COLO668 (cell line): ENCODE measurements at regions not wholly inside any gene's neighbourhood (a gene's known extent, or its start where the extent isn't known, plus 50 kb on each side); places are given as distances from the start of the nearest gene placed in this dataset.

Experiments
- DNase-seq: peaks from one replicate; lab custom pipeline; 2025; ENCODE audit not compliant: unreplicated experiment; lab: John Stamatoyannopoulos, UW

- DNase-seq, result no peak
These were observed 238.6 kb upstream of the TMC3 start for GRCh38 chr15:81612631-81613030.

- DNase-seq, result no peak
These were observed 237.7 kb upstream of the TMC3 start for GRCh38 chr15:81611679-81612078.

- DNase-seq, result no peak
These were observed 234.4 kb upstream of the TMC3 start for GRCh38 chr15:81608309-81608829.

GRCh38 chr15:81604713-81605112 is 230.7 kb upstream of the TMC3 start:
- no peak for DNase-seq

- DNase-seq, result no peak
These were observed 222.3 kb upstream of the TMC3 start for GRCh38 chr15:81596159-81596865.

- DNase-seq, result no peak
These were observed 221.7 kb upstream of the TMC3 start for GRCh38 chr15:81595752-81596151.

GRCh38 chr15:81589671-81590070 is 215.7 kb upstream of the TMC3 start:
- no peak for DNase-seq

- DNase-seq, result peak; percentile 71
These were observed 201.6 kb upstream of the TMC3 start for GRCh38 chr15:81575436-81576123.

- peak; percentile 23 for DNase-seq
These were observed 199.2 kb upstream of the TMC3 start for GRCh38 chr15:81573098-81573746.

- no peak for DNase-seq
These were observed 198.2 kb upstream of the TMC3 start for GRCh38 chr15:81572190-81572589.

- no peak for DNase-seq
These were observed 195.5 kb upstream of the TMC3 start for GRCh38 chr15:81569286-81570080.

- no peak for DNase-seq
These were observed 193.9 kb upstream of the TMC3 start for GRCh38 chr15:81567924-81568323.

GRCh38 chr15:81562986-81563385 is 189.0 kb upstream of the TMC3 start:
- DNase-seq, result no peak

GRCh38 chr15:81560405-81560804 is 186.4 kb upstream of the TMC3 start:
- no peak for DNase-seq

GRCh38 chr15:81558056-81558455 is 184.0 kb upstream of the TMC3 start:
- no peak for DNase-seq

- DNase-seq, result no peak
These were observed 181.3 kb upstream of the TMC3 start for GRCh38 chr15:81555346-81555745.

GRCh38 chr15:81548365-81549130 is 174.5 kb upstream of the TMC3 start:
- DNase-seq, result no peak

- DNase-seq, result no peak
These were observed 173.6 kb upstream of the TMC3 start for GRCh38 chr15:81547521-81548132.

- no peak for DNase-seq
These were observed 170.4 kb upstream of the TMC3 start for GRCh38 chr15:81544385-81544784.

- DNase-seq, result no peak
These were observed 166.9 kb upstream of the TMC3 start for GRCh38 chr15:81540909-81541308.
